ENCODE measurements at regions not wholly inside any gene's neighbourhood (a gene's known extent, or its start where the extent isn't known, plus 50 kb on each side); places are given as distances from the start of the nearest gene placed in this dataset.
"Not testable (repeated sequence)": the region's sequence is repeated elsewhere in the genome, so short reads cannot be mapped to it uniquely, and the experiment has no call there.

GRCh38 chr2:118464546-118465265 lies 376.4 kb downstream of the INSIG2 start:
- DNase-seq (ENCODE audit: low read depth in 2 of 2), result no peak

GRCh38 chr2:118464046-118464445 lies 375.8 kb downstream of the INSIG2 start:
- no peak for DNase-seq (ENCODE audit: low read depth in 2 of 2)

GRCh38 chr2:118460425-118460824 lies 372.2 kb downstream of the INSIG2 start:
- no peak for DNase-seq (ENCODE audit: low read depth in 2 of 2)

DNA sequence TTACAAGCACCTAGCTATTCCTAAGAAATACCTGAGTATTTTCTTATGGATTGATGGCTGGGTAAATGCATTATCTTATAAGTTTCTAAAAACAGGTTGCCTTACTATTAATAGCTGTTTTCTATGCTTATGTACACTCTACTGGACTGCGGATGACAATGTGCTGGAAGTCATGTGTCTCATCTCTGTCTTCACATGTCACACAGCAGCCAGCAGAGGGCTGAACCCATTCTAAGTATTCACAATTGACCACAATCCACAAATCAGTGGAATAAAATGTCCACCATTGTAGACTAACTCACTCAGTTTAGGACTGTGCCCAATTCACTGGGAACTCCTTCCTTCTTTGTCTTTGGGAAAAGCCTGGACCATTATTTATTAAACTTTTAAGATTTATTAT lies 371.2 kb downstream of the INSIG2 start:
- no peak for DNase-seq (ENCODE audit: low read depth in 2 of 2)

DNA sequence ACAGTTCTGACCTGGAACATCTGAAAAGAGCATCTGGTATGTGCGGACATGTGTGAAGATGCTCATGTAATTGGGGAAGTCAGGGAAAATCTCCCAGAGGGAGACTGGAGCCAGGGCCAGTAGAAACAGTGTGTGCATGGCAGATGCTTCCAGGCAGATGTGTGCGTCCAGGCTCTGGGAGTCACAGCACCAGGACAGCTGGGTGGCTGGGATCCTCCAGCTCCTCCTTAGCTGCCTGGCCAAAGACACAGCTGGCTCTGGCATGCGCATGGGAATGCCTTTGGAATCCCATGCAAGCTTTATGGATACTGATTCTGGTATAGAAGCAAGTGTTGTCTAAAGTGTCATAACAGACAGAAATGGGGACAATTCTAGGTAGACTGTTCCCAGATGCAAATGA lies 369.7 kb downstream of the INSIG2 start:
- DNase-seq (ENCODE audit: low read depth in 2 of 2), result no peak

- no peak for DNase-seq (ENCODE audit: low read depth in 2 of 2)
Measured at GRCh38 chr2:118449401-118449800, 361.1 kb downstream of the INSIG2 start.

DNA sequence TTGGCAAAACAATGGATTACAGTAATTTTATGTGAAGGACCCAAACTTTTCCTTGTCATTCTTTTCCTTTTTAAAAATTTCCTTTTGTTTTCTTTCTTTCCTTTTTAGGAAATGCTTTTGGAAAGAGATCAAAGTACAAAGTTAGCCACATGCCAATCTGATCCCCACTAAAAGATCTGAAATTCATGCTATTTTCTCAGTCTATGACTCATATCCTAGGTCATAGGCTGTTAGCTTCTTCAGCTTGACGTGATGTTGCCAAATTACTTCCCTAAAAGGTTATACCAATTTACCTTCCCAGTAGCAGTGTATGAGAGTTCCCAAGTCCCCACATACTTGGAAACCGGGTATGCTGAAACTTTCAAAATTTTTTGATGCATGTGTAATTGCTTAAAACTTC lies 355.3 kb downstream of the INSIG2 start:
- no peak for DNase-seq (ENCODE audit: low read depth in 2 of 2)

- no peak for DNase-seq (ENCODE audit: low read depth in 2 of 2)
Measured at GRCh38 chr2:118442996-118443553, 354.8 kb downstream of the INSIG2 start.

DNA sequence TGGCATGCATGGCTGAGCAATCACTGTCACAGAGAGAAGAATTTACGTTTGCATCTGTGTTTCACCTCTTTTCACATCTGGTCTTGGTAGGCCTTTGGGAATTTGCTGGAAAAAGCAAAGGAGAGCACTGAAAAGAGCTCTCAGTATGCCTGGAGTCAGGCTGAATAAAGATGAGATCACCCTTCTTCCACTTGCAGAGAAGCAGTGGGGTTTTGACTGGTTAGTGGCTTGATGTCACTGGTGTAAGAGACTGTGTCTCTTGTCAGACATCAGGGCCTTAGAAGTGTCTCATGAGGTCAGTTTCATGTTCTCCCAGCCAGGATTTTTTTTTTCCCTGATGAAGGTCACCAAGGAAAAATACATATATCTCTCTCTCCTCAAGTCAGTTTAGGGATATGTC lies 353.8 kb downstream of the INSIG2 start:
- no peak for DNase-seq (ENCODE audit: low read depth in 2 of 2)

- no peak for DNase-seq (ENCODE audit: low read depth in 2 of 2)
Measured at GRCh38 chr2:118440404-118441098, 352.3 kb downstream of the INSIG2 start.

GRCh38 chr2:118437501-118437900 lies 349.2 kb downstream of the INSIG2 start:
- no peak for DNase-seq (ENCODE audit: low read depth in 2 of 2)

- no peak for DNase-seq (ENCODE audit: low read depth in 2 of 2)
Measured at GRCh38 chr2:118431997-118432396, 343.7 kb downstream of the INSIG2 start.

DNA sequence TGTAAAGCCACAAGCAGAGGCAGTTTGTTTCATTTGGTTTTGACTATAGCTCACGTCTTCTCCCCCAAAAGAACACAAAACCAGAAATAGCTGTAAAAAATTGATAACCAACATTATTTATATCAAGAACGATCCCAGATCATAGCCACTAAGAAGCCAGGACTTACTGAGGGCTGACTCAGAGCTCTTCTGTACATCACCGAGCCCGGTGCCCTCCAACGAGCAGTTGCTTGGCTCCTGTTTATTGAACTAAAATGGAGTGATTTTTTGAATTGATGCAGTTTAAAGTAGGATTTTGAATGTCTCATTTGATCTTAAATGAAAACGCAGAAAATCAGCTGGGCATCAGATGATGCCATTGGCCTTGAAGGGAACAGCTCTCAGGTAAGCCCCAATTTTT lies 343.3 kb downstream of the INSIG2 start:
- DNase-seq (ENCODE audit: low read depth in 2 of 2), result no peak

GRCh38 chr2:118431165-118431517 lies 342.9 kb downstream of the INSIG2 start:
- DNase-seq (ENCODE audit: low read depth in 2 of 2), result no peak

DNA sequence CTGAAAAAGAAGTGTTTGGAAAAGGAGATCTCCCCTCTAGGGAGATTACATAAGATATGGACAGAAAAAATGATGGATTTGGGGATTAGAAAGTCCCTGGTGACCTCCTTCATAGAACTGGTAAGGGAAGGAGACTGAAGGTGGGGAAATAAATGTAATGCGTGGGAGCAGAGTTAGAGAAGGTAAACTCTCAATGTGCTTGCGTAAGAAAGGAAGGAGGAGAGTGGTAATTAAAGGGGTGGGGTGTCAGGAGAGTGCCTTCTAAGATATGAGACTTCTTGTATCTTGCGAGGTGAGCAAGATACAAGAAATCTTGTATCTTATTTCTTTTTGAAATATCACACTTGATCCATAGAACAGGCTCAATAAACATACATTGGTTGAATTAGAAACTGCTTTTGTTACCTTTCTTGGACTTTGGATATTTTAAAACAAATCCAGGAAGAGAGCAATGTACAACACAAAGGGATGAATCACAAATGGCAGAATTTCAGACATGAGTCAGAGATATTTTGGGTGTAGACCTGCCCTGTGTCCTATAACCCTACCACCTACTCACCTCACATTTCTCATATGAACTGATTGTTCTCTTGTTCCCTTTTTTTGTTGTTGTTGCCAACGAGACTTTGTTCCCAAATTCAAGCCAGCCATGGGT lies 342.4 kb downstream of the INSIG2 start:
- no peak for DNase-seq (ENCODE audit: low read depth in 2 of 2)

GRCh38 chr2:118425191-118425590 lies 336.9 kb downstream of the INSIG2 start:
- DNase-seq (ENCODE audit: low read depth in 2 of 2), result no peak

DNA sequence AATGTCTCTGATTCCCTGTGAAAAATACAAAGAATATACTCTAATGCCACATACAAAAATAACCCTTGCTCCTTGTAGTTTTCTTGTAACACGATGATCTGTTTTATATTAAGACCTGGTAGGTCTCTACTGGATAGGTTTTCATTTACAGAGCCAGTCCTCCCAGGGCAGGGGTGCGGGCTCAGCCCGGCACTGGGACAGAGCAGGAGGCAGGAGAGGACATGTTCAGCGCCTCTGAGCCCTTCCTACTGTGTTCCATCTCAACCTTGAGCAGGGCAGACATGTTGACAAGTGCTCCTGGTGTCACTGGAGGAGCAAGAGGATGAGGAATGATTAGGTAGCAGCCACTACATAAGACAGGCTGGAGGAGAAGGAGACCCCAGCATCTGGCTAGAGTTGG lies 335.5 kb downstream of the INSIG2 start:
- no peak for DNase-seq (ENCODE audit: low read depth in 2 of 2)

GRCh38 chr2:118421648-118422047 lies 333.4 kb downstream of the INSIG2 start:
- DNase-seq (ENCODE audit: low read depth in 2 of 2), result no peak

GRCh38 chr2:118417406-118418120 lies 329.3 kb downstream of the INSIG2 start:
- no peak for DNase-seq (ENCODE audit: low read depth in 2 of 2)

GRCh38 chr2:118415186-118415585 lies 326.9 kb downstream of the INSIG2 start:
- DNase-seq (ENCODE audit: low read depth in 2 of 2), result not testable (repeated sequence)

GRCh38 chr2:118403658-118404451 lies 315.6 kb downstream of the INSIG2 start:
- DNase-seq (ENCODE audit: low read depth in 2 of 2), result no peak
